PC-9 (cell line): ENCODE measurements at regions not wholly inside any gene's neighbourhood (a gene's known extent, or its start where the extent isn't known, plus 50 kb on each side); places are given as distances from the start of the nearest gene placed in this dataset.
"Not testable (repeated sequence)": the region's sequence is repeated elsewhere in the genome, so short reads cannot be mapped to it uniquely, and the experiment has no call there.

ENCODE experiments used
- BruUV-seq: library from RNA; stranded (reverse); fragments of 400-500 nt; replicated peaks from 2 replicates; lab custom pipeline; 2021; lab: Mats Ljungman, UMichigan
- CTCF ChIA-PET: fragments of 300-600 bp; sonication (Branson Sonifier 250); formaldehyde crosslinking; loops from one replicate; lab custom pipeline; 2022; ENCODE audit warnings: antibody characterized with exemption; lab: Charles Lee
- POLR2A ChIA-PET: fragments of 300-600 bp; sonication (Branson Sonifier 250); formaldehyde crosslinking; loops from one replicate; lab custom pipeline; 2022; ENCODE audit warnings: antibody characterized with exemption; ENCODE audit not compliant: unreplicated experiment; lab: Charles Lee
- DNase-seq, 2 experiments: peaks; one replicate each; pipeline versions ENCODE4 v3.0.0 to v3.0.0-alpha.2; 2015 to 2022; ENCODE audit warnings: mixed read lengths in 1 of 2
- H2AFZ ChIP-seq: fragments of 200-600 bp; sonication (generic); 2 replicates; pipeline ENCODE4 v1.8.1; 2017; ENCODE audit warnings: antibody characterized with exemption
- H3F3A ChIP-seq: fragments of 200-600 bp; sonication (generic); 2 replicates; pipeline ENCODE4 v1.8.1; 2017; ENCODE audit warnings: antibody characterized with exemption, mild to moderate bottlenecking, low read depth; ENCODE audit not compliant: insufficient read depth
- H3K27ac ChIP-seq: fragments of 200-600 bp; sonication (generic); 2 replicates; pipeline ENCODE4 v1.6.1; 2016; ENCODE audit warnings: mixed run types
- H3K27me3 ChIP-seq: fragments of 200-600 bp; sonication (generic); 2 replicates; pipeline ENCODE4 v1.6.1; 2016; ENCODE audit warnings: low read depth, mixed run types; ENCODE audit not compliant: insufficient read depth
- H3K36me3 ChIP-seq: fragments of 200-600 bp; sonication (generic); 2 replicates; pipeline ENCODE4 v1.6.1; 2016; ENCODE audit warnings: low read depth, mixed run types
- H3K4me1 ChIP-seq: fragments of 200-600 bp; sonication (generic); replicated peaks from 2 replicates; pipeline ENCODE4 v1.6.1; 2016; ENCODE audit warnings: mixed run types; ENCODE audit not compliant: insufficient read depth
- H3K4me2 ChIP-seq: fragments of 200-600 bp; sonication (generic); 2 replicates; pipeline ENCODE4 v1.6.1; 2017; ENCODE audit warnings: mixed run types
- H3K4me3 ChIP-seq: fragments of 200-600 bp; sonication (generic); 2 replicates; pipeline ENCODE4 v1.6.1; 2016; ENCODE audit warnings: mixed run types
- H3K79me2 ChIP-seq: fragments of 200-600 bp; sonication (generic); 2 replicates; pipeline ENCODE4 v1.6.1; 2017; ENCODE audit warnings: low read depth, mixed run types
- H3K9me2 ChIP-seq: fragments of 200-600 bp; sonication (generic); 2 replicates; pipeline ENCODE4 v1.8.1; 2017; ENCODE audit warnings: mild to moderate bottlenecking; ENCODE audit not compliant: insufficient read depth
- H3K9me3 ChIP-seq: fragments of 200-600 bp; sonication (generic); 2 replicates; pipeline ENCODE4 v1.8.1; 2016; ENCODE audit warnings: low read depth; ENCODE audit not compliant: insufficient read depth
- H4K20me1 ChIP-seq: fragments of 200-600 bp; sonication (generic); 2 replicates; pipeline ENCODE4 v1.8.1; 2017; ENCODE audit not compliant: insufficient read depth
- CTCF ChIP-seq: fragments of 200-600 bp; sonication (generic); conservative IDR thresholded peaks from 2 replicates; pipeline ENCODE4 v1.6.1; 2017; ENCODE audit warnings: mixed run types, antibody characterized with exemption, mild to moderate bottlenecking, moderate library complexity
- EZH2 ChIP-seq: fragments of 200-600 bp; sonication (generic); IDR thresholded peaks from 2 replicates; pipeline ENCODE4 v1.8.0; 2017; ENCODE audit warnings: antibody characterized with exemption, low read depth
- intact Hi-C: fragments of 100-400 bp; cut with micrococcal nuclease; formaldehyde crosslinking; loops from one replicate; pipeline ENCODE4 v1.10.0; 2022; ENCODE audit not compliant: unreplicated experiment

- H2AFZ ChIP-seq, result no peak overlapping the region
- H3K4me1 ChIP-seq, result no peaks in the 10 kb centered on the region
- no peaks in the 10 kb centered on the region for H3K27me3 ChIP-seq
- CTCF ChIA-PET, result no interaction called here
- TF ChIP-seq EZH2, result no peak
- TF ChIP-seq CTCF, result no peak
- H3F3A ChIP-seq, result no peaks in the 10 kb centered on the region
- no peaks in the 10 kb centered on the region for H3K79me2 ChIP-seq
- no peak for DNase-seq
- no peaks in the 10 kb centered on the region for H3K9me2 ChIP-seq
- no peak overlapping the region for H3K27ac ChIP-seq
- POLR2A ChIA-PET, result no interaction called here
- no peaks in the 10 kb centered on the region for H3K9me3 ChIP-seq
- no peaks in the 10 kb centered on the region for H4K20me1 ChIP-seq
- intact Hi-C loops, result no loop called here
- H3K4me2 ChIP-seq, result no peak overlapping the region
- no peak overlapping the region for H3K4me3 ChIP-seq
- no TSS peak for BruUV-seq
- H3K36me3 ChIP-seq, result no peaks in the 10 kb centered on the region
Measured at GRCh38 chr4:160745126-160745525, 1418.7 kb downstream of the FSTL5 start.

GRCh38 chr4:160746585-160746984, 1417.2 kb downstream of the FSTL5 start:
- intact Hi-C loops, H3F3A ChIP-seq, POLR2A ChIA-PET, H3K9me2 ChIP-seq, H4K20me1 ChIP-seq, H3K27me3 ChIP-seq, H3K79me2 ChIP-seq, H3K9me3 ChIP-seq, H3K27ac ChIP-seq, H3K36me3 ChIP-seq, H3K4me2 ChIP-seq, H3K4me3 ChIP-seq, BruUV-seq, CTCF ChIA-PET, H3K4me1 ChIP-seq, H2AFZ ChIP-seq: not testable (repeated sequence)
- peak in 1 of 2 experiments; percentile 40 for DNase-seq

- no peaks in the 10 kb centered on the region for H3K9me2 ChIP-seq
- no peaks in the 10 kb centered on the region for H3K27me3 ChIP-seq
- no peaks in the 10 kb centered on the region for H3F3A ChIP-seq
- H4K20me1 ChIP-seq, result no peaks in the 10 kb centered on the region
- POLR2A ChIA-PET, result no interaction called here
- no peak overlapping the region for H3K4me2 ChIP-seq
- BruUV-seq, result no TSS peak
- H3K36me3 ChIP-seq, result no peaks in the 10 kb centered on the region
- TF ChIP-seq EZH2 (no peak), CTCF (no peak)
- H3K79me2 ChIP-seq, result no peaks in the 10 kb centered on the region
- no peak overlapping the region for H3K4me3 ChIP-seq
- no peak overlapping the region for H2AFZ ChIP-seq
- H3K9me3 ChIP-seq, result no peaks in the 10 kb centered on the region
- intact Hi-C loops, result no loop called here
- no peak for DNase-seq
- H3K27ac ChIP-seq, result no peak overlapping the region
- H3K4me1 ChIP-seq, result no peaks in the 10 kb centered on the region
- CTCF ChIA-PET, result no interaction called here
Measured at GRCh38 chr4:160772668-160773067, 1391.1 kb downstream of the FSTL5 start.

- H3K27me3 ChIP-seq, result no peaks in the 10 kb centered on the region
- H3K9me2 ChIP-seq, result no peaks in the 10 kb centered on the region
- H3K4me1 ChIP-seq, result no peaks in the 10 kb centered on the region
- CTCF ChIA-PET, result no interaction called here
- no peaks in the 10 kb centered on the region for H3K9me3 ChIP-seq
- no peak overlapping the region for H3K4me2 ChIP-seq
- H3F3A ChIP-seq, result no peaks in the 10 kb centered on the region
- no peaks in the 10 kb centered on the region for H4K20me1 ChIP-seq
- no peaks in the 10 kb centered on the region for H3K36me3 ChIP-seq
- no peak overlapping the region for H3K27ac ChIP-seq
- DNase-seq, result no peak
- POLR2A ChIA-PET, result no interaction called here
- intact Hi-C loops, result no loop called here
- no peak overlapping the region for H2AFZ ChIP-seq
- H3K4me3 ChIP-seq, result no peak overlapping the region
- TF ChIP-seq EZH2, result no peak
- TF ChIP-seq CTCF, result no peak
- no peaks in the 10 kb centered on the region for H3K79me2 ChIP-seq
- BruUV-seq, result no TSS peak
Measured at GRCh38 chr4:160795216-160795615, 1368.6 kb downstream of the FSTL5 start.
